HG03439 (cell line): ENCODE measurements at regions not wholly inside any gene's neighbourhood (a gene's known extent, or its start where the extent isn't known, plus 50 kb on each side); places are given as distances from the start of the nearest gene placed in this dataset.

Experiments used
- ATAC-seq: cut with Tn5 transposase; IDR thresholded peaks from one replicate; pipeline ENCODE4 v1.9.1; 2021; ENCODE audit warnings: mild to moderate bottlenecking, moderate library complexity; ENCODE audit not compliant: unreplicated experiment

GRCh38 chr11:95586155-95586554, 203.4 kb downstream of the FAM76B start:
- ATAC-seq = no peak

GRCh38 chr11:95585752-95586077, 203.9 kb downstream of the FAM76B start:
- ATAC-seq = no peak

- no peak for ATAC-seq
Measured at GRCh38 chr11:95585069-95585751, 204.4 kb downstream of the FAM76B start.

- ATAC-seq = no peak
Measured at GRCh38 chr11:95584589-95584988, 205.0 kb downstream of the FAM76B start.

GRCh38 chr11:95584180-95584579, 205.4 kb downstream of the FAM76B start:
- ATAC-seq = no peak

GRCh38 chr11:95577716-95578460, 211.7 kb downstream of the FAM76B start:
- ATAC-seq = no peak

- no peak for ATAC-seq
Measured at GRCh38 chr11:95576146-95576845, 213.3 kb downstream of the FAM76B start.

- ATAC-seq = no peak
Measured at GRCh38 chr11:95575517-95575916, 214.1 kb downstream of the FAM76B start.

GRCh38 chr11:95571718-95572260, 217.8 kb downstream of the FAM76B start:
- no peak for ATAC-seq

GRCh38 chr11:95570845-95571244, 218.7 kb downstream of the FAM76B start:
- ATAC-seq = no peak

- ATAC-seq = no peak
Measured at GRCh38 chr11:95569207-95569606, 220.4 kb downstream of the FAM76B start.

GRCh38 chr11:95568281-95568680, 221.3 kb downstream of the FAM76B start:
- no peak for ATAC-seq

- ATAC-seq = no peak
Measured at GRCh38 chr11:95567685-95568084, 221.9 kb downstream of the FAM76B start.

- no peak for ATAC-seq
Measured at GRCh38 chr11:95566211-95566610, 223.4 kb downstream of the FAM76B start.

GRCh38 chr11:95565724-95566141, 223.8 kb downstream of the FAM76B start:
- ATAC-seq = no peak

- ATAC-seq = no peak
Measured at GRCh38 chr11:95563859-95564258, 225.7 kb downstream of the FAM76B start.

- no peak for ATAC-seq
Measured at GRCh38 chr11:95563173-95563572, 226.4 kb downstream of the FAM76B start.

GRCh38 chr11:95562196-95562921, 227.2 kb downstream of the FAM76B start:
- no peak for ATAC-seq

GRCh38 chr11:95559899-95560298, 229.7 kb downstream of the FAM76B start:
- ATAC-seq = no peak

- ATAC-seq = no peak
Measured at GRCh38 chr11:95557376-95557775, 232.2 kb downstream of the FAM76B start.
